ENCODE measurements at regions not wholly inside any gene's neighbourhood (a gene's known extent, or its start where the extent isn't known, plus 50 kb on each side); places are given as distances from the start of the nearest gene placed in this dataset.

DNA sequence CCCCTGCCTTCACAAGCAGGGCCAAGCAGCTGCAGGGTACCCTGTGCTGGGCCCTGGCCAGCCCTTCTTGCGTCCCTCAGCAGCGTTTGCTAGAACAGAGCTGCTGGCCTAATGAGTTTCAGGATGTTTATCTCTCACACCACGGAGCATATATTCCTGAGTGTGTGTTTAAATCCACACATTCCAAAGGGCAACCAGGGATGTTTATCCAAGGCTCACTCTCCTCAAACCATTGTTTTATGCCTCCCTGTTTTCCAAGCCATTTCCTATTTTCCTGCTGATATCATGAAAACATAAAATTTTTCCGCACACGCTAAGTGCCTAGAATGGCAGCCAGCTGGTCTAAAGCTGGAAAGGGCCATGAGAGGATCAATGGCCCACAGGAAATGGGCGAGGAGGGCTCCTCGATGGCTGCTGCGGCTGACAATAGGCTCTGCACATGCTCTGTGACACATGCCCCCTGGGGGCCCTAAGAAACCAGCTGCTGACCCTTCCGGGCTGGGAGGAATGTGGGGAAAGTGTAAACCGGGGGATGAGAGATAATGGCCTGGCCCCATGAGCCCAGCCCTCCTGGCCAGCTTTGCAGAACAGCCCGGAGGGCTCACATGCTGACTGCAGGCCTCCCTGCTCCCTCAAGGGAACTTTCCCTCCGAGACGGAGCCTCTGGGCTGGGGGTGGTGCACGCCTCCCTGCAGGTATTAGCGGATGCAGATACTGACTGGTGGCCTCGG lies 194.0 kb downstream of the NDUFA10 start:
- Histone ChIP-seq H3K79me2 (ENCODE audit: control insufficient read depth, insufficient read depth, low read length) (no peaks in the 10 kb centered on the region), H3K9me3 (ENCODE audit: control insufficient read depth, low read depth, low read length) (no peaks in the 10 kb centered on the region), H3K4me3 (ENCODE audit: control insufficient read depth in 2 of 3, extremely low read depth in 1 of 3, insufficient read depth in 2 of 3, low read depth in 1 of 3, low read length in 3 of 3) (no peak overlapping the region), H3K36me3 (ENCODE audit: control insufficient read depth in 2 of 2, extremely low read depth in 1 of 2, insufficient read depth in 2 of 2, low read length in 2 of 2) (no peaks in the 10 kb centered on the region), H3K27me3 (ENCODE audit: control insufficient read depth, extremely low read depth, insufficient read depth, low read length) (peaks cover 4% of the 10 kb centered on the region), H3K4me1 (ENCODE audit: control insufficient read depth, extremely low read depth, insufficient read depth, low read length) (no peaks in the 10 kb centered on the region), H3K9me1 (ENCODE audit: control insufficient read depth, extremely low read depth, insufficient read depth, low read length) (no peaks in the 10 kb centered on the region), H2AFZ (ENCODE audit: control insufficient read depth, low read length) (no peak overlapping the region), H4K20me1 (ENCODE audit: control insufficient read depth, extremely low read depth, insufficient read depth, low read length) (no peaks in the 10 kb centered on the region), H3K4me2 (ENCODE audit: control insufficient read depth, extremely low read depth, insufficient read depth, low read depth, low read length) (no peak overlapping the region), H3K27ac (ENCODE audit: control insufficient read depth, insufficient read depth, low read length) (no peak overlapping the region), H3K9ac (ENCODE audit: control insufficient read depth, extremely low read depth, insufficient read depth, low read length) (no peak overlapping the region)
- DNase-seq (ENCODE audit: low read depth, low spot score) (no peak), FAIRE-seq (no peak)
- dilution Hi-C loops (cut with MboI; ENCODE audit: extremely low pct_ligation_motif_present, low sequenced_read_pairs), result no loop called here
- TF ChIP-seq, protein P1, sequence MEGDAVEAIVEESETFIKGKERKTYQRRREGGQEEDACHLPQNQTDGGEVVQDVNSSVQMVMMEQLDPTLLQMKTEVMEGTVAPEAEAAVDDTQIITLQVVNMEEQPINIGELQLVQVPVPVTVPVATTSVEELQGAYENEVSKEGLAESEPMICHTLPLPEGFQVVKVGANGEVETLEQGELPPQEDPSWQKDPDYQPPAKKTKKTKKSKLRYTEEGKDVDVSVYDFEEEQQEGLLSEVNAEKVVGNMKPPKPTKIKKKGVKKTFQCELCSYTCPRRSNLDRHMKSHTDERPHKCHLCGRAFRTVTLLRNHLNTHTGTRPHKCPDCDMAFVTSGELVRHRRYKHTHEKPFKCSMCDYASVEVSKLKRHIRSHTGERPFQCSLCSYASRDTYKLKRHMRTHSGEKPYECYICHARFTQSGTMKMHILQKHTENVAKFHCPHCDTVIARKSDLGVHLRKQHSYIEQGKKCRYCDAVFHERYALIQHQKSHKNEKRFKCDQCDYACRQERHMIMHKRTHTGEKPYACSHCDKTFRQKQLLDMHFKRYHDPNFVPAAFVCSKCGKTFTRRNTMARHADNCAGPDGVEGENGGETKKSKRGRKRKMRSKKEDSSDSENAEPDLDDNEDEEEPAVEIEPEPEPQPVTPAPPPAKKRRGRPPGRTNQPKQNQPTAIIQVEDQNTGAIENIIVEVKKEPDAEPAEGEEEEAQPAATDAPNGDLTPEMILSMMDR (optimal IDR thresholded peaks at IDR 0.05 in 1 of 3, IDR thresholded peaks at IDR 0.05 in 1 of 3, conservative IDR thresholded peaks at IDR 0.05 in 1 of 3; ENCODE audit: extremely low read depth in 1 of 3, insufficient read depth in 2 of 3, low read length in 3 of 3), result no peak
- TF ChIP-seq EZH2 (IDR thresholded peaks at IDR 0.05; ENCODE audit: low read length), result no peak

DNA sequence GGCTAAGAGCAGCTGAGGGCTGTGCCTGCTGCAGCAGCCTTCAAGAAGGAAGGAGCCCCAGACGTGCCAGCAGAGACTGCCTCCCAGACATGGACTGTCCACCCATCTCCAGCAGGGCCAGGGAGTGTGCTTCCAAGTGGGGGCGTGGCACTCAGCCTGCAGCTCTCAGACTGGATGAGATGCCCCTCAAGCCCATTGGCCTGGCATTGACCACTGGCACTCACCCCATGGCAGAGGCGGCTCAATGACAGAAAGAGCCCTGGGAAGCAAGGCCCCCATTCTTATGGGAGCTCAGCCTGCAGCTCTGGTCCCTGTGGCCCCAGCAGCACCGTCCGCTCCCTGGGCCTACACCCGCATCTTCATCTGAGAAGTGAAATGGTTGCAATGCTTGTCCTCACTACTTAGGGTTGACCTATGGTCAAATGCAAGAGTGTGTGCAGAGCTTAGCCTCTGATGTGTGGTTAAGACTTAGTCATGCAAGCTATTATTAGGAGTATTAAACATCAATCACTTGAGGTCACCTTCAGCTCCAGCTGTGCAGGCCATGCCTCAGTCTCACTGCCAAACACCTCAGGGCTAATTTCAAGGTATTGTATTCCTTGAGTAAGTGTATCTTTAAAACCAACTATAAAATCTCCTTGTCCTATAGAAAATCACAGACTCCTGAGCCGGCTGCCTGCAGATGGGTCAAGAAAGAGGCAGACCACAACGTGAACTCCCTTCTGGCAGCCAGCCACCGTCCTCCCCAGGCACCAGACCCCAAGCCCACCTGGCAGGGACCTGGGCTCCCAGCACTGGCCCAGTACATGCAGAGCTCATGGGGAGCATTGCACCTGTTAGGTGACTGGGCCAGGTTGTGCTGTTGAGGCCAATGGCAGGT lies 194.8 kb downstream of the NDUFA10 start:
- dilution Hi-C loops (cut with MboI; ENCODE audit: extremely low pct_ligation_motif_present, low sequenced_read_pairs), result no loop called here
- no peak for FAIRE-seq
- Histone ChIP-seq H3K9me3 (ENCODE audit: control insufficient read depth, low read depth, low read length) (no peaks in the 10 kb centered on the region), H3K9me1 (ENCODE audit: control insufficient read depth, extremely low read depth, insufficient read depth, low read length) (no peaks in the 10 kb centered on the region), H2AFZ (ENCODE audit: control insufficient read depth, low read length) (no peak overlapping the region), H3K27ac (ENCODE audit: control insufficient read depth, insufficient read depth, low read length) (no peak overlapping the region), H3K36me3 (ENCODE audit: control insufficient read depth in 2 of 2, extremely low read depth in 1 of 2, insufficient read depth in 2 of 2, low read length in 2 of 2) (no peaks in the 10 kb centered on the region), H3K4me2 (ENCODE audit: control insufficient read depth, extremely low read depth, insufficient read depth, low read depth, low read length) (no peak overlapping the region), H3K9ac (ENCODE audit: control insufficient read depth, extremely low read depth, insufficient read depth, low read length) (no peak overlapping the region), H4K20me1 (ENCODE audit: control insufficient read depth, extremely low read depth, insufficient read depth, low read length) (no peaks in the 10 kb centered on the region), H3K4me1 (ENCODE audit: control insufficient read depth, extremely low read depth, insufficient read depth, low read length) (no peaks in the 10 kb centered on the region), H3K79me2 (ENCODE audit: control insufficient read depth, insufficient read depth, low read length) (no peaks in the 10 kb centered on the region), H3K4me3 (ENCODE audit: control insufficient read depth in 2 of 3, extremely low read depth in 1 of 3, insufficient read depth in 2 of 3, low read depth in 1 of 3, low read length in 3 of 3) (no peak overlapping the region), H3K27me3 (ENCODE audit: control insufficient read depth, extremely low read depth, insufficient read depth, low read length) (peaks cover 4% of the 10 kb centered on the region)
- TF ChIP-seq, protein P1 (optimal IDR thresholded peaks at IDR 0.05 in 1 of 3, IDR thresholded peaks at IDR 0.05 in 1 of 3, conservative IDR thresholded peaks at IDR 0.05 in 1 of 3; ENCODE audit: extremely low read depth in 1 of 3, insufficient read depth in 2 of 3, low read length in 3 of 3), result no peak
- no peak for TF ChIP-seq EZH2 (IDR thresholded peaks at IDR 0.05; ENCODE audit: low read length)
- DNase-seq (ENCODE audit: low read depth, low spot score), result no peak

Data from keratinocyte (primary cell).